Cardiac fibroblast (primary cell): ENCODE measurements at regions not wholly inside any gene's neighbourhood (a gene's known extent, or its start where the extent isn't known, plus 50 kb on each side); places are given as distances from the start of the nearest gene placed in this dataset.
A peak's percentile ranks its signal among the peaks of the same experiment; 100 is the strongest.

Experiments
- DNase-seq, 2 donors: peaks; one replicate each; pipeline versions ENCODE4 v3.0.0 to v3.0.0-alpha.2; 2010; ENCODE audit warnings: low read depth in 2 of 2
- H3K4me3 ChIP-seq, 2 donors: replicated peaks in 1 of 2; 1 replicate in 1 of 2; 2 replicates in 1 of 2; pipeline ENCODE4 v1.5.1; 2011; ENCODE audit warnings: low read depth in 2 of 2, low read length in 2 of 2, mild to moderate bottlenecking in 2 of 2, moderate library complexity in 1 of 2
- CTCF ChIP-seq: IDR thresholded peaks from one replicate; pipeline ENCODE4 v1.5.1; 2011; ENCODE audit warnings: low read depth, mild to moderate bottlenecking, low read length, inconsistent platforms

- no peak for DNase-seq
- no peak overlapping the region for H3K4me3 ChIP-seq
- TF ChIP-seq CTCF = no peak
These were observed 181.4 kb downstream of the GRB14 start for GRCh38 chr2:164439885-164440284.

- H3K4me3 ChIP-seq = no peak overlapping the region
- no peak for TF ChIP-seq CTCF
- DNase-seq = no peak
These were observed 182.0 kb downstream of the GRB14 start for GRCh38 chr2:164439235-164439634.

- DNase-seq = no peak
- TF ChIP-seq CTCF = no peak
- H3K4me3 ChIP-seq = no peak overlapping the region
These were observed 182.6 kb downstream of the GRB14 start for GRCh38 chr2:164438490-164439205.

GRCh38 chr2:164436131-164436530, 185.2 kb downstream of the GRB14 start:
- DNase-seq = no peak
- H3K4me3 ChIP-seq = no peak overlapping the region
- no peak for TF ChIP-seq CTCF

- H3K4me3 ChIP-seq = no peak overlapping the region
- DNase-seq = peak; percentile 58 to 69
- TF ChIP-seq CTCF = peak; percentile 67
These were observed 191.0 kb downstream of the GRB14 start for GRCh38 chr2:164430166-164430783.

GRCh38 chr2:164429354-164429753, 191.9 kb downstream of the GRB14 start:
- DNase-seq = no peak
- no peak overlapping the region for H3K4me3 ChIP-seq
- TF ChIP-seq CTCF = no peak
